ENCODE measurements at regions not wholly inside any gene's neighbourhood (a gene's known extent, or its start where the extent isn't known, plus 50 kb on each side); places are given as distances from the start of the nearest gene placed in this dataset.
"Not testable (repeated sequence)": the region's sequence is repeated elsewhere in the genome, so short reads cannot be mapped to it uniquely, and the experiment has no call there.

DNA sequence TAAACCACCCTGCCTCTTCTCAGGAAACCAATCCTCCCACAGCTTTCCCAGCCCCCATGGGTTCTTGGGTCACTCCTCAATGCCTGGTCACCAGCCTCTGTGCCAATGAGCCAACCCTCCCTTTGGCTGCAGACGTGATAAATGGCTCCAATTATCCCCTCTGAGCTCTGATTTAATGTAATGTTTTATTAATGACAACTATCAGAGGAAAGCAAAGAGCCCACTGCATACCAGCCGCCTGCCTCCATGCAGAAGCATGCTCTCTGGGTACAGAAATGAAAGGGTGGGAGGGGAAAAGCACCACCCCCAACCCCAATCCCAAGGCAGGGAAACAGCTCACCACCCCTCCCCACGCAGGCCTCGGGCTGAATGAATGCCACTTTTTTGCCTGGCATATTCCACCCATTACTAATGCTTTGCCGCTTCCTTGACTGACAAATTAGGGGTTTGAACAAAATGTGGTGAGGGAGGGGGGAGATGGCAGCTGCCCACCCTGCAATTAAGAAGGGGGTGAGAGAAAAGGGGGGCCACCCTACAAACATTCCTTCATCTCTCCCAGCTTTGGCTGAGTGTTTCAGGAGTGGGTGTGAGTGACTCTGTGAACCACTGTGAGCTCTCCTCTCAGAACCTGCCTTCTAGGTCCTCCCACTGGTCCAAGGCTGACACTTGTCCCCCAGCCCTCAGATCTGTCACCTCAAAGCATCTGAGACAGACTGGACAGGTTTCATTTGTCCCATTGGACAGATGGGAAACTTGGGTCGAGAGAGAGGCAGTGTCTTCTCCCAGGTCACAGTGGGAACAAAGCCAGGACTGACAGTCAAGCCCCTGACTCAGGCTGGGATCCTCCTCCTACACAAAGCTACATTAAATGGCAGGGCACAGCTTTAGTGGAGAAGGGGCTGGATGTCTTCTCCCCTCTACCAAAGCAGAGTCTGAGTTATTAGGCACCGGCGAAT, 161.5 kb downstream of the TMEM132E start:
- DNase-seq (ENCODE audit: low spot score), result no peak

DNA sequence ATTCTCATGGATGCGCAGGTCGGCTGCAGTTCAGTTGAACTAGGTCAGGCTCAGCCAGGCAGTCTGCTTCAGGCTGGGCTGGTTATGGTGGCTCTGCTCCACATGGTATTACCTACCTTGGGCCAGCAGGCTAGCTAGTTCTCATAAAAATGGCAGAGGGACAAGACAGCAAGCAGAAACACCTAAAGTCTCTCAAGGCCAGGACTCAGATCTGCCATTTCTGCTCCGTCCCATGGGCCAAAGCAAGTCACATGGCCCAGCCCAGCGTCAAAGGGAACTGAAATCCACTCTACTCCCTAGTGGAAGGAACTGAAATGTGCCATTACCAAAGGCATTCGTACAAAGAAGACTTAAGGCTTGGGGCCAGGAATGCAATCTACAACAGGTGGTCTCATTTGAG, 160.0 kb downstream of the TMEM132E start:
- DNase-seq (ENCODE audit: low spot score), result no peak

DNA sequence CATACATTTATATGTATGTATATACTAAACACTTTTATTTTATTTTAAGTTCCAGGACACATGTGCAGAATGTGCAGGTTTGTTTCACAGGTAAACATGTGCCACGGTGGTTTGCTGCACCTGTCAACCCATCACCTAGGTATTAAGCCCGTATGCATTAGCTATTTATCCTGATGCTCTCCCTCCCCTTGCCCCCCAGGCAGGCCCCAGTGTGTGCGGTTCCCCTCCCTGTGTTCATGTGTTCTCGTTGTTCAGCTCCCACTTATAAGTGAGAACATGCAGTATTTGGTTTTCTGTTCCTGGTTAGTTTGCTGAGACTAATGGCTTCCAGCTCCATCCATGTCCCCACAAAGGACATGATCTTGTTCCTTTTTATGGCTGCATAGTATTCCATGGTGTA, 158.3 kb downstream of the TMEM132E start:
- not testable (repeated sequence) for DNase-seq (ENCODE audit: low spot score)

DNA sequence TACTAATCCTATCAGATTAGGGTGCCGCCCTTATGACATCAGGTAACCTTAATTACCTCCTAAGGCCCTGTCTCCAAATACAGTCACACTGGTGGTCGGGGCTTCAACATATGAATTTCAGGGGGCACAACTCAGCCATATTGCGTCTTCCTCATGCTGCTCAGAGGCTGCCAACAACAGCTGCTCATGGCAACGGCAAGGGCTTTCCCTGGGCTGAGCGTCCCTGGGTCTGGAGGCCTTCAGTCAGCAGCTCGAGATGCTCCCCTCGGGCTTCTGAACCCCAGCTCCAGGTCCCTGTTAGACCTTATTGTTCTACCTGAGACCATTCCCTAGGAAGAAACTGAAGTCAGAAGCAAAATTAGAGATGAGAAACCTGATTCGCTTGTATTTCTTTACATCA, 157.2 kb downstream of the TMEM132E start:
- DNase-seq (ENCODE audit: low spot score), result no peak

DNA sequence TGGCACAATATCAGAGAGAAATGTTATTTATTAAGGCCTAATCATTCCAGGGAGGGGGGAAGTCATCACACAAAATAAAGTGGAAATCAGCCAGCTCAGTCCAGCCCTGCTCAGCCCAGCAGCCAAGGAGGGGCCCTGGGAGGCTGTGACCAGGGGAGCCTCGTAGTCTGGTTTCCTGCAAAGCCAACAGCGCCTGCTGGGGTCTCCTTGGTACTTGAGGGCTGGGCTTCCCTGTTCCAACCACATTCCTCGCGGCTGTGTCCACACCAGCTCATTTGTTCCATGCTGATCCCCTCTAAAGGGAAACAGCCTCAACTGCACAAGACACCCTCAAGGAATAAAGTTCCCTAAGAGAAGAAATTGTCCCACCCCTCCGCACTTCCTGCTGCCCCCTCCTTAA, 154.0 kb downstream of the TMEM132E start:
- DNase-seq (ENCODE audit: low spot score), result no peak

DNA sequence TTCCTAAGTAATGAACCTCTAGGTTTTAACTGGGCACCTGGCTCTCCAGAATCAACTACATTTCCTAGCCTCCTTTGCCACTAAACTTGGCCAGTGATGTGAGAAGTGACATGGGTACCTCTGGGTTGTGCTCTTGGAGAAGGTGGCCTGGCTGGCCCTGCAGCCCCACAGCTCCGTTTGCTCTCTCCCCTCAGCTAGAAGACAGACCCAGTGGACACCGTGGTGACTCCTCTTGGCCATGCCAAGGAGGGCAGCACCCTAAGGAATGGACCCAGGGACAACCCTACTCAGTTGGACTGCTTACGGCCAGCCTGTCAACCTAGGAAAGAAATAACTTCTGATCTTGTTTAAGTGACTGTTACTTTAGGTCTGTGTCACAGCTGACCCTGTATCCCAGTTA, 151.4 kb downstream of the TMEM132E start:
- DNase-seq (ENCODE audit: low spot score), result no peak

DNA sequence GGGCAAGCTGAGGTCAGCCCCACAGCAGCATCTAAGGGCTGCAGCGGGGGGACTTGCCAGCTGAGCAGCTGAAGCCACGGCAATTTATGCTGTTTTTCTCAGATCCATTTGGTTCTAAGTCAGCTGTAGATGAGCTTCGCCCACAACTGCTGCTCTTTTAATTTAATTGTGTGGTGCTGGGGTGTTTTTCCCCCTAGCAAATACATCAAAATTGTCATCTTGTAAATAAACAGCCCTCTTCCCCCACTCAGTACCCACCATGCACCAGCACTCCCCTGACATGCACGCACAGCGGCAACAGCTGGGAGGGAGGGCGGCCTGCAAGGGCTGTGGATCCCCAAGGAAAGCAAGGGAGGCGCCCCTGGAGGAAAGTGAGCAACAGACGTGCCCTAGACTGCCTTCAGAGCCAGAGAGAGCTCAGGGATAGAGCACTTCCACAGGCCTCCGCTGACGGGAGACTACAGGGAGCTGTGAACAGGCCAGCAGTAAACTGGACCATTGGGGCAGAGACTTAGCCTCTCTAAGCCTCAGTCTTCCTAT, 149.5 kb downstream of the TMEM132E start:
- DNase-seq (ENCODE audit: low spot score), result no peak

DNA sequence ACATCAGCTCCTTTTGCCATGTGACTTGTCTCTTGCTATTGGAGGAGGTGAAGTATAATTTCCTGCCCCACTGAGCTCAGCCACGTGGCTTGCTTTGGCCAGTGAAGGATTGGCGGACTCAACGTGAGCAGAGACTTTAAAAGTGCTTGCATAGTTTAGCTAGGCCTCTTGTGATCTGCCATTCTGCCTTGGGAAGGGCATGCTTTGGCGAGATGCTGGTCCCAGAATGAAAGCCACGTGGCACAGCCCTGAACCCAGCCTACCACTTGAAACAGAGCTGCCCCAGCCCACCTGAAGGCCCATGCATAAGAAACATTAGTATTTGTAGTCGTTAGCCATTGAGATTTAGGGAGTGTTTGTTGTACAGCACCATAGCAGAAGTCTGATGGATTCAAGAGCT, 148.2 kb downstream of the TMEM132E start:
- DNase-seq (ENCODE audit: low spot score), result no peak

DNA sequence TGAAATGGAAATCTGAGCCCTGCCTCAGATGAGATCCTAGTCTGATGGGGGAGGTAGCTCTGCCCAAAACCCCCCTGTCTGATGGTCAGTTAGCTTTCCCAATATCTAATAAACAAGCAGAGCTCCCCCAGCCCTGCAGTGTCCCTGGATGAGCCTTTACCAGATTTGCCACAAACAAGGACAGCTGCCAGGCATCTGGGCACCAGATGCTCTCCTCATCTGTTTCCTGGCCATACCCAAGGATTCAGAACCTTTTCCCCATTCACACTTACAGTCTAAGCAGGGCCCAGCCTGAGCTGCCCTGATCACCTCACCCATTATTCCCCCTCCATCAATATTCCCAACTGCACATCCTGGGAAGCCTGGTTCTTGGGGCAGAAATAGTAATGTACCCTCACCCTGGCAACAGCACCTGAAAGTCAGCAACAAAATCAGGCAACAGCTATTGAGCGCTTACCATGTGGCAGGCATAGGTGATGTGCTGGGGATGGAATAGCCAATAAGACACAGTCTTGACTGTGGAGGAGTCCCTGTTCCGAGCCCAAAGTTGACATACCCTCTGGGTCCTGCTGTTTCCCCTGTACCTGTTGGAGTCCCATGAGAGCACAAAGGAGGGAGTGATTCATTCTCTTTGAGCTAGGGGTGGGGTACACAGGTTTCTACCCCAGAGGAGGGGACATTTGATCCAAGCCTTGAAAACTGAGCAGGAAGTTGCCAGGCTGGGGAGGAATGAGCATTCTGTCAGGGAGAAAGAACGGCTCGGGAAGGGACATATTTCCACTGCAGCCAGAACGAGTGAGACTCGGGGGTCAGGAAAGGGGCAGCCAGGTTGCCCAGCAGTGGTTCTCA, 147.4 kb downstream of the TMEM132E start:
- DNase-seq (ENCODE audit: low spot score), result no peak

DNA sequence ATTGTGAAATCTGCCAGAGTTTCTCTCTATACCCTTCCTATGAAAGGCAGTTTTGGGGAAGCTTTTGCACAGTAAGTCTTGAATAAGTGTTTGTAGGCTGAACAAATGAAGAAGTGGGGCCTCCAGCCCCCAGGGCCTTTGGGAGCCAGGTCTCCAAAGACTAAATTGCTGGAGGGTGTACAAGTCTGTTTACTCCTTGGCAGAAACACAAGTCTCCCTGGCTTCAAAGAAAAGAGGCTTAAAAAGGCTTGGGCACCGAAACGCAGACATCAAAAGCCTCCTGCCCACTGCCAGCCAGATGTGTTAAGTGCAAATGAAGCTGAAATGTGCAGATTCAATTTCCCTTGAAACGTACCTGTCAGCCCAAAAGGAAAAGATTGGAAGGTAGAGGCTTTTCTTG, 146.3 kb downstream of the TMEM132E start:
- no peak for DNase-seq (ENCODE audit: low spot score)

DNA sequence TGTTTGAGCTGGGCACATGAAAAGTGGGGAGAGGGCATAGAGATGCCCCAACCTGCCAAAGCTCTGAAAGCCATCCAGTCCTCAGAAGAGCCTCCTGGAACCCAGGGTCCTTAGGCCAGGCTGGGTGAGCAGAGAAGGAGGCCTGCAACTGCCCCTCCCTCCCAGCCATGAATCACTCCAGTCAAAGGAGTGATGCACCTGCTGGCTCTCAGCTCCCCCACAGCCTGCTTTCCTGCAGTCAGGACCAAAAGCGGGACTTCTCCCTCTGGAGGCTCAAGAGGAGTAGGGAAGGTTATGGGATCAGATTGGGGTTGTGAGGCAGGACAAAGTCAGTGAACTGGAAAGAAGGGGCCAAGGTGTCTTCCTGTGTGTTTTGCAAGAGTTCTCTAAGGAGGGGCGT, 145.6 kb downstream of the TMEM132E start:
- no peak for DNase-seq (ENCODE audit: low spot score)

DNA sequence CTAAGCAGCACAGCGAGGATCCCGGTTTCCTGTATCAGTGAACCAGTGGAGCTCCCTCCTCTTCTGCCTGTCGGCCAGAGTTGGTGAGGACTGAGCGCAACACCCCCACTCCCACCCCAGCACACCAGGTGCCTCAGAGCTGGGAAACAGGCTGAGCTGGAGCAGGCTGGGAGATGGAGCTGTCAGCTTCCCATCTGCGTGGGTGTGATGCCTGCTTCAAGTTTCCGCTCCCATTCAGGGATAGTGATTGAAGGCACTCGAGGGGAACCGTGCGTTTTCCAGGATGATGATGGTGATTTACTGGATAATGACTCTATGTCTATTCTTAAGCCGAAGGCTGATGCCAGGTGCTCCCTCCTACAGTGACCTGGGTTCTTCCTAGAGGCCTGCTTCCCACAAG, 144.5 kb downstream of the TMEM132E start:
- DNase-seq (ENCODE audit: low spot score), result no peak

DNA sequence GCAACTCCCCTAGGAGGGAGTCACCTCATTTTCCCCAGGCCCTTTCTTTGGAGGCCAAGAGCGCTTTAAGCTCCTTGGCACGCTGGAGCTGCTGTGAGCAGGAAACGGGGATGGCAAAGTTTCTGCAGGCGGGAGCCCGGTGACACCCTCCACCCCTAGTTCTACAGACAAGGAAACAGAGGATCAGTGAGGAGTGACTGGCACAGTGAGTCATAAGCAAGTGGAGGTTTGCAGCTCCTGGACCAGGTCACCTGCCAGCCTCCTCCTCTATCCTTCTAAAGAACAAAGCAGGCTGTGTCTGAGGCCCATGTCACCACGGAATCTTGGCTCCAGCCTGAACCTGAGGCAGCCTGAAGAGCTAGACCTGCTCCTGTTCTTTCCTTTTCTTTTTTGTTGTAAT, 141.9 kb downstream of the TMEM132E start:
- DNase-seq (ENCODE audit: low spot score), result no peak

DNA sequence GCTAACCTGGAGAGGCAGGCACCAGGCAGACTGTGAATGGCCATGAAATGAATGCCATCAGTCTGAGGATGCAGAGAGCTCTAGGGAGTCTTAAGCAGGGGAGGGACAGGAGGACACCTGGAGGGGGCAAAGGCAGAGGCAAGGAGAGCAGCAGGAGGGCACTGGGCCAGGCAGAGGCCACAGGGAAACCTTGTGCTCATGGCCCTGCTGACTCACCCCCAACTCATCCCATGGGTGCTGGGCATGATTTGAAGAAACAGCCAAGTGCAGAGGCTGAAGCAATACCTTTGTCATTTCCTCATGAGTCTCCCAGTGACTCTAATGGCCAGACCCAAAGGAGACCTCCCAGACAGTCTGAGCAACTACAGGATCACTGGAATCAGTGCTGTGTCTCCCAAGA, 141.4 kb downstream of the TMEM132E start:
- DNase-seq (ENCODE audit: low spot score), result no peak

DNA sequence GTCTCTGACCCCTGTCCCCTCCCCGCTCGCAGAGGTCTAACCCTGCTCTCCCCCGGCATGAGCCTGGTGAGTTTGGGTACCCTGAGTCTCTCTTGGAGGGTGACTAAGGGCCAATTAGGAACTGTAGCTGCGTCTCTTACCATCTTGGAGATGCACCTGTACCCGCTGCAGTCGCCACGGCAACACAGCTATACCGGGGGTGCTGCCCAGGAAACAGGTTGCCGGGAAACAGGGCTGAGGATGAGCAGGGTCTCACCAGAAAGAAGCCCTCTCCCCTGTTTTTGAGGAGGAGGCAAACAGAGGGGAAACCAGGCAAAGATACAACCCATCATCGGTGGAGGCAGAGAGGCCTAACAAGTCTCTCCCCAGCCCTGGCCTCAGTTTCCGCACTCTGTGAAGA, 140.2 kb downstream of the TMEM132E start:
- DNase-seq (ENCODE audit: low spot score), result no peak

DNA sequence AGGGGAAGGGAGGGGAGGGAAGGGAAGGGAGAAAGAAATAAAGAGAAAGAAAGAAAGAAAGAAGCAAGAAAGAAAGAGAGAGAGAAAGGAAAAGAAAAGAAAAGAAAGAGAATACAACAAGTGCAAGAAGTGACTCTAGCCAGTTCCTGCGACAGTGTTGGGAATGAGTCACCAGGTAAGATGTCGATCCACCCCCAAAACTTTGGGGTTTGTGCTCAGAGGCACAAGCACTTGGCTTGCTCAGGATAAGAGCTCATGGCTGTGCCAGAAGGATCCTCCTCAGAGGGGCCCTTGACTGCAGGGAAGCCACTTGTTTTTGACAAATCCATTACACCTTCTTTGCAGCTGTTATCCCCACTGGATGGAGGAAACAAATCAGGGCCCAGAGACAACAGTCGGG, 137.7 kb downstream of the TMEM132E start:
- no peak for DNase-seq (ENCODE audit: low spot score)

DNA sequence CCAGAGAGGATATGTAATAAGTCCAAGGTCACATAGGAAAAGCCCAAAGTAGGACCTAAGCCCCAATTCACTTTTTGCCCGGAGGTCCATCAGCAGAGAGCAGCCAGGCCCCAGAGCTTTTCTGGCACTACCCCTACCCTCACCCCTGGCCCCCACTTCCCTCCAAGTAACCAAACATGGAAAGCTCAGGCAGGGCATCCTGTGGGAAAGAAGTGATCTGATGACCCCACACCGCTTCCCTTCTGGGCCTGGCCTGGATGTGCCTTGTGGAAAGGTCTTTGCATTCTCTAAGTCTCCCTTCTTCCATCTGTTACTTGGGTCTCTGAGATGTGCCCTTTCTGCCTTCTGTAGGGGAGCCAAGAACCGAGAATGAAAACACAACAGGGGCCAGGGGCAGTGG, 136.9 kb downstream of the TMEM132E start:
- no peak for DNase-seq (ENCODE audit: low spot score)

DNA sequence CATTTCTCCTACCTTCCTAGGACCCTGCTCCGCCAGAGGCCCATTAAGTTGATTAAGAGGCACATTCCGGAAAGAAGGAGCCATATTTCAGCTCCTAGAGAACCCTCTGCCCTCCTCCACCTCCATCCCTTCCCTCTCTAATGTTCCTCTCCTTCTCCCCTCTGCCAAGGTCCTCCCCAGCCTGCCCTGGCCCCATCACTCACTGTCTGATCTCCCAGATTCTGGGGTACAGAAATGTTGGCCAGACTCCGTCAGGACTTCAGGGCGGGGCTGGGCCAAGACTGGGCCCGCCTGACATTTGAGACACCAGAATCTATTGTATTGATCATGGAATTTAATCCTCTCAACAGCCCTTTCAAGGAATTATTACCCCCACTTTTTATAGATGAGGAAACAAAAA, 136.1 kb downstream of the TMEM132E start:
- DNase-seq (ENCODE audit: low spot score), result no peak

DNA sequence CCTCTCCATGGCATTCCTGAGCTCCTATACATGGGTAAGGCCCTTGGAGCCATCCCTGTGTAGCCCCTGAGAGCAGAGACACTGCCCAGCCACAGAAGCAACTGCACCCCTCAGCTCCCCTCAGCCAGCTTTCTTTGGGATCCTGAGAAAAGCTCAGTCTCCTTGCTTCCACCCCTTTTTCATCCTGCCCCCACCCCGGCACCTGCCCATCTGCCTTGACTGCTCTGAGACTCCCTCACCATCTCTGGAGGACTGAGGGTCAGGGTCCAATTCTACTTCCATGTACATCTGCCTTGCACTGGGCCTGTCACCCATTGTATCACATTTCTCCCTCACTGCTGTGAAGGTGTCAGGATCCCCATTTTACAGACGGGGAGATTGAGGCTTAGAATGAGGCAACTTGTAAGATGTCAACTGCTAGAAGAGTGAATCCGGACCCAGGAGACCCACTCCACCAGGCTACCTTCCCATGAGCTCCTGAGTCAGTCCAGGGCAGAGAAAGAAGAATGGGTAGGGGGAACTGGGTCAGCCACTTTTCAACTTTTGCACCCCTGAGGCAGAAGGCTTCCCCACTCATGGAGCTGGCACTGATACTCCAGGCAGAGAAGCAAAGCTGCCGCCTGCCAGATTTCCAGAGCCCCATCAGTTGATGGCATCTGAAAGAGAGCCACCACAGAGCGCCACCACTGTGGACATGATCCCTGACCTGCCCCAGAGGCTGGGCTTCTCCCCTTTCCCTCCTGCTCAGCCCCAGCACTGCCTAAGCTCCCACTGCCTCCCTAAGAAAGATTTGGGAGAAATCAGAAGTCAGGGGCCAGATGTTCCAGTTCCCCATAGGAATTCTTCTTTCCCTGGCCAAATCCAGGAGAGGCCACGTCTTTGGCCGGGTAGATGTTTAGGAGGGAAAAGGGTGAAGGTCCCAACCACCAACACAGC, 135.4 kb downstream of the TMEM132E start:
- no peak for DNase-seq (ENCODE audit: low spot score)

DNA sequence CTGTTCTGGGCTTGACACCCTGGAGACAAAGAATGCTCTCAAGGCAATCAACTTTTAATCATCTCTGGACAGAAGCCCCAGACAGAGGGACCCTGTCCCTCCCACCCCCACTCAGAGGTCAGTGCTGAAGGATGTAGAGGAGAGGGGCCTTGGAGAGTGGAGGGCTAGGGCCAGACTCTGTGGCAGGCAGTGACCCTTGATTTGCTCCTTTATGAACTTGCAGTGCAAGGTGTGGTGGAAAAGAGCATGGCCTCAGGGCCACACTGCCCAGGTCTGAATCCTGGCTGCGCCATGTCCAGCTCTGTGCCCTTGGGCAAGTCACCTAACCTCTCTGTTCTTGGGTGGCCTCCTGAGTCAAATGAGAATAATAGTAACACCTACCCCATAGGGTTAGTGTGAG, 134.3 kb downstream of the TMEM132E start:
- DNase-seq (ENCODE audit: low spot score), result no peak

DNA sequence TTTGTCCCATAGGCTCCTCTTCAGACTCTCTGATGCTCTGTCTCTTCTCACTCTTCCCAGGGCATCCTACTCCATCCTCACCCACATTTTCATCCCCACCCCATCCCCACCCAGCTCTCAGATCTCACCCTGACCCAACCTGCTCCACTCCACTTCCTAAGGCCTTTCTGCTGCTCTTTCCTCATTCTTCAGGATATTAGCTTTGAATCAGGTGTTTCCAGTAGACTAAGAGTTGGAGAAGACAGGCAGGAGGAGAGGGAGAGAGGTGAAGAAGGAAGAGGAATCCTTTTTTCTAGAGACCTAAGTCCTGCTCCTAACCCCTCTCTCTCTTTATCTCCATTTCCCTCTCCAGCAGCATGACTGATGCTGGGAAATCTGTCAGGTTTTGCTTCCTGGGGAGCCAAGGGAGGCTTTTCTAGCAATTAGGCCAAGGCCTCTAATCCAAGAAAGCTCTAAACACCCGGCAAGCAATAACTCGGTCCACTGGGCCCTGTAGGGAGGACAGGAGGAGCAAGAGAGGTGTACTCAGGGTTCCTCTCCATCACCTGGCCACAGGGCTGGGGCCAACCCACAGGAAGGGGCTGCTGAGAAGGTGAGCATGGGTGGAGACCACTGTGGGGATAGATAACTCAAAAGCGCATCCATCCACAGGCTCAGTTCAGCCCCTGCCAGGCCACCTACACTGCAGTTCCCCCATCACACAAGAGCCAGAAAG, 133.3 kb downstream of the TMEM132E start:
- DNase-seq (ENCODE audit: low spot score), result peak; percentile 9

Data from cerebellar cortex (tissue), 1 donor.